ENCODE measurements at regions not wholly inside any gene's neighbourhood (a gene's known extent, or its start where the extent isn't known, plus 50 kb on each side); places are given as distances from the start of the nearest gene placed in this dataset.

DNA sequence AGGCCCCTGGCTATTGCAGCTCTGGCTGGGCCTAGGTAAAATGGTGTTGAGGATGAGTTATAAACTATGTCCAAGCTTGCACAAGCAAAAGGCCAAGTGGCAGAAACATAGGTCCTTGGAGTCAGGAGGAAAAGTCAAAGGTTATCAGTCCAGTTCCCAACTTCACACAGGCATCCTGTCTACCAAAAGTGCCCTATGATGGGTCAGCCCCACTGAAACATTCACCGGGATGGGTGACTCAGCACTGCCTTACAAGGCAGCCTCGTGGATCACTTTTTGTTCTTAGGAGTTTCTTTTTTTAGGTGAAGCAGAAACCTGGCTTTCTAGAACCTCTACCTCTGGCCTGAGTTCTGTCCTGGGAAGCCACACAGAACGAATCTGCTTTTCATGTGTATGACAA lies 158.8 kb upstream of the LYZL2 start:
- no peak for TF ChIP-seq ISL1 (CRISPR knock-in tag; IDR thresholded peaks at IDR 0.05)
- TF ChIP-seq ZNF70 (CRISPR knock-in tag; IDR thresholded peaks at IDR 0.05), result no peak
- no peak for TF ChIP-seq ESRRG (CRISPR knock-in tag; IDR thresholded peaks at IDR 0.05)
- TF ChIP-seq, protein P1, sequence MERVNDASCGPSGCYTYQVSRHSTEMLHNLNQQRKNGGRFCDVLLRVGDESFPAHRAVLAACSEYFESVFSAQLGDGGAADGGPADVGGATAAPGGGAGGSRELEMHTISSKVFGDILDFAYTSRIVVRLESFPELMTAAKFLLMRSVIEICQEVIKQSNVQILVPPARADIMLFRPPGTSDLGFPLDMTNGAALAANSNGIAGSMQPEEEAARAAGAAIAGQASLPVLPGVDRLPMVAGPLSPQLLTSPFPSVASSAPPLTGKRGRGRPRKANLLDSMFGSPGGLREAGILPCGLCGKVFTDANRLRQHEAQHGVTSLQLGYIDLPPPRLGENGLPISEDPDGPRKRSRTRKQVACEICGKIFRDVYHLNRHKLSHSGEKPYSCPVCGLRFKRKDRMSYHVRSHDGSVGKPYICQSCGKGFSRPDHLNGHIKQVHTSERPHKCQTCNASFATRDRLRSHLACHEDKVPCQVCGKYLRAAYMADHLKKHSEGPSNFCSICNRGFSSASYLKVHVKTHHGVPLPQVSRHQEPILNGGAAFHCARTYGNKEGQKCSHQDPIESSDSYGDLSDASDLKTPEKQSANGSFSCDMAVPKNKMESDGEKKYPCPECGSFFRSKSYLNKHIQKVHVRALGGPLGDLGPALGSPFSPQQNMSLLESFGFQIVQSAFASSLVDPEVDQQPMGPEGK (CRISPR knock-in tag; IDR thresholded peaks at IDR 0.05; ENCODE audit: borderline replicate concordance), result no peak
- no peak for ATAC-seq

DNA sequence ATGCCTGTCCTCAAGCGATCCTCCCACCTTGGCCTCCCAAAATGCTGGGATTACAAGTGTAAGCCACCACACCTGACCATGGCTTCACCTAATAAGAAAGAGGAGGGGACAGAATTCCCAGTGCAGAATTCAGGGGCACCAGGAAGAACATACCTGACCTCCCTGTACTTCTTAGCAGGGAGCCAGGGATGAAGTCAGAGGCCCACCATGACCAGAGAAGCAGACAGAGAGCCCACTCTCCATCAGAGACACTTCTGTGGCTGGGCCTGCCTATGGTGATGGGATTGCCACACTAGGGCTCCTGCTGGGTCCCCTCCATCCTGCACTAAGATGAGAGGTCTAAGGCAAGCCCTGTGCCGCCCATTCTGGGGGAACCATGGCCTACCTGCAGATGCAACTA lies 157.4 kb upstream of the LYZL2 start:
- ATAC-seq, result no peak
- TF ChIP-seq, protein P2, sequence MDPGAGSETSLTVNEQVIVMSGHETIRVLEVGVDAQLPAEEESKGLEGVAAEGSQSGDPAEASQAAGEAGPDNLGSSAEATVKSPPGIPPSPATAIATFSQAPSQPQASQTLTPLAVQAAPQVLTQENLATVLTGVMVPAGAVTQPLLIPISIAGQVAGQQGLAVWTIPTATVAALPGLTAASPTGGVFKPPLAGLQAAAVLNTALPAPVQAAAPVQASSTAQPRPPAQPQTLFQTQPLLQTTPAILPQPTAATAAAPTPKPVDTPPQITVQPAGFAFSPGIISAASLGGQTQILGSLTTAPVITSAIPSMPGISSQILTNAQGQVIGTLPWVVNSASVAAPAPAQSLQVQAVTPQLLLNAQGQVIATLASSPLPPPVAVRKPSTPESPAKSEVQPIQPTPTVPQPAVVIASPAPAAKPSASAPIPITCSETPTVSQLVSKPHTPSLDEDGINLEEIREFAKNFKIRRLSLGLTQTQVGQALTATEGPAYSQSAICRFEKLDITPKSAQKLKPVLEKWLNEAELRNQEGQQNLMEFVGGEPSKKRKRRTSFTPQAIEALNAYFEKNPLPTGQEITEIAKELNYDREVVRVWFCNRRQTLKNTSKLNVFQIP (CRISPR knock-in tag; IDR thresholded peaks at IDR 0.05; ENCODE audit: borderline replicate concordance, low read depth), result no peak
- TF ChIP-seq GLIS3 (CRISPR knock-in tag; IDR thresholded peaks at IDR 0.05) (no peak), TCF4 (CRISPR knock-in tag; IDR thresholded peaks at IDR 0.05; ENCODE audit: borderline replicate concordance) (no peak), ZNF565 (CRISPR knock-in tag; conservative IDR thresholded peaks at IDR 0.05; ENCODE audit: low read depth) (no peak), ZNF70 (CRISPR knock-in tag; IDR thresholded peaks at IDR 0.05) (no peak), ARNTL (CRISPR knock-in tag; IDR thresholded peaks at IDR 0.05; ENCODE audit: borderline replicate concordance, low read depth) (no peak), SNAI2 (CRISPR knock-in tag; IDR thresholded peaks at IDR 0.05) (no peak), RARB (CRISPR knock-in tag; IDR thresholded peaks at IDR 0.05) (no peak), PPARA (CRISPR knock-in tag; IDR thresholded peaks at IDR 0.05; ENCODE audit: borderline replicate concordance) (no peak), ESRRG (CRISPR knock-in tag; IDR thresholded peaks at IDR 0.05) (no peak), CREB5 (CRISPR knock-in tag; IDR thresholded peaks at IDR 0.05; ENCODE audit: low read depth) (no peak), CSRNP3 (CRISPR knock-in tag; IDR thresholded peaks at IDR 0.05) (no peak), ZFP3 (CRISPR knock-in tag; IDR thresholded peaks at IDR 0.05) (no peak), ZNF8 (CRISPR knock-in tag; IDR thresholded peaks at IDR 0.05) (no peak), ZFP30 (CRISPR knock-in tag; IDR thresholded peaks at IDR 0.05) (no peak), ZC3H10 (CRISPR knock-in tag; IDR thresholded peaks at IDR 0.05) (no peak), BACH2 (CRISPR knock-in tag; IDR thresholded peaks at IDR 0.05; ENCODE audit: borderline replicate concordance) (no peak)
- TF ChIP-seq, protein P3, sequence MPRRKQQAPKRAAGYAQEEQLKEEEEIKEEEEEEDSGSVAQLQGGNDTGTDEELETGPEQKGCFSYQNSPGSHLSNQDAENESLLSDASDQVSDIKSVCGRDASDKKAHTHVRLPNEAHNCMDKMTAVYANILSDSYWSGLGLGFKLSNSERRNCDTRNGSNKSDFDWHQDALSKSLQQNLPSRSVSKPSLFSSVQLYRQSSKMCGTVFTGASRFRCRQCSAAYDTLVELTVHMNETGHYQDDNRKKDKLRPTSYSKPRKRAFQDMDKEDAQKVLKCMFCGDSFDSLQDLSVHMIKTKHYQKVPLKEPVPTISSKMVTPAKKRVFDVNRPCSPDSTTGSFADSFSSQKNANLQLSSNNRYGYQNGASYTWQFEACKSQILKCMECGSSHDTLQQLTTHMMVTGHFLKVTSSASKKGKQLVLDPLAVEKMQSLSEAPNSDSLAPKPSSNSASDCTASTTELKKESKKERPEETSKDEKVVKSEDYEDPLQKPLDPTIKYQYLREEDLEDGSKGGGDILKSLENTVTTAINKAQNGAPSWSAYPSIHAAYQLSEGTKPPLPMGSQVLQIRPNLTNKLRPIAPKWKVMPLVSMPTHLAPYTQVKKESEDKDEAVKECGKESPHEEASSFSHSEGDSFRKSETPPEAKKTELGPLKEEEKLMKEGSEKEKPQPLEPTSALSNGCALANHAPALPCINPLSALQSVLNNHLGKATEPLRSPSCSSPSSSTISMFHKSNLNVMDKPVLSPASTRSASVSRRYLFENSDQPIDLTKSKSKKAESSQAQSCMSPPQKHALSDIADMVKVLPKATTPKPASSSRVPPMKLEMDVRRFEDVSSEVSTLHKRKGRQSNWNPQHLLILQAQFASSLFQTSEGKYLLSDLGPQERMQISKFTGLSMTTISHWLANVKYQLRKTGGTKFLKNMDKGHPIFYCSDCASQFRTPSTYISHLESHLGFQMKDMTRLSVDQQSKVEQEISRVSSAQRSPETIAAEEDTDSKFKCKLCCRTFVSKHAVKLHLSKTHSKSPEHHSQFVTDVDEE (CRISPR knock-in tag; IDR thresholded peaks at IDR 0.05), result no peak

DNA sequence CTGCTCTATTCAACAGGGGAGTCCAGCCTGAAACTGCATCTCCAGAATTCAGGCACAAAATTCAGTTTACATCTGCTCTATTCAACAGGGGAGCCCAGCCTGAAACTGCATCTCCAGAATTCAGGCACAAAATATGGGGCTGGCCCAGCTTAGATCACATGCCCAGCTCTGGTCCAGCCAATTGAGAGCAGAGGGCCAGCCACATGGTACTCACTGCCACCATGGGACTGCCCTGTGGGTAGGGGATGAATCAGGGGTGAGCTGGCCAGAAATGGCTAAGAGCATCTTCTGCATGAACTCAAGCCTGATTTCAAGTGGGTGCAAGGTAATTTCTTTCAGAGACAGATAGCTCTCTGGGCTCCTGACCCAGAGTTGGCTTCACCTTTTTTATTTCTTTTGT lies 156.6 kb upstream of the LYZL2 start:
- ATAC-seq, result 0 out of 3 replicates have a peak, but pooled peaks have one; percentile 8
- TF ChIP-seq ZNF70 (CRISPR knock-in tag; IDR thresholded peaks at IDR 0.05), result no peak
- no peak for TF ChIP-seq OSR1 (CRISPR knock-in tag; IDR thresholded peaks at IDR 0.05)
- no peak for TF ChIP-seq RARB (CRISPR knock-in tag; IDR thresholded peaks at IDR 0.05)
- TF ChIP-seq ZNF8 (CRISPR knock-in tag; IDR thresholded peaks at IDR 0.05), result no peak
- TF ChIP-seq TCF4 (CRISPR knock-in tag; IDR thresholded peaks at IDR 0.05; ENCODE audit: borderline replicate concordance), result no peak

Data from SK-N-SH treated with all-trans-retinoic acid at 6 μM for 48 hours (cell line).